CD4-positive, alpha-beta memory T cell (primary cell): ENCODE measurements at regions not wholly inside any gene's neighbourhood (a gene's known extent, or its start where the extent isn't known, plus 50 kb on each side); places are given as distances from the start of the nearest gene placed in this dataset.

Experiments used
- CTCF ChIA-PET: fragments of 350-600 bp; sonication (Branson Sonifier 250); formaldehyde crosslinking; loops from one replicate; lab custom pipeline; 2021; ENCODE audit warnings: inconsistent platforms; ENCODE audit not compliant: partially characterized antibody; lab: Charles Lee
- POLR2A ChIA-PET: fragments of 350-600 bp; sonication (Branson Sonifier 250); formaldehyde crosslinking; loops from one replicate; lab custom pipeline; 2021; ENCODE audit not compliant: partially characterized antibody; lab: Charles Lee
- DNase-seq, 5 donors: peaks; one replicate each; pipeline versions ENCODE4 v3.0.0 to v3.0.0-alpha.2; 2020 to 2022; ENCODE audit warnings: mixed read lengths in 1 of 5
- H3K27ac ChIP-seq: one replicate; pipeline ENCODE4 v1.7.0; 2013; ENCODE audit warnings: low read depth, low read length
- H3K27me3 ChIP-seq: 2 replicates; pipeline ENCODE4 v1.7.0; 2013; ENCODE audit warnings: mild to moderate bottlenecking, low read length, moderate library complexity; ENCODE audit not compliant: insufficient read depth
- H3K36me3 ChIP-seq: 2 replicates; pipeline ENCODE4 v1.7.0; 2013; ENCODE audit warnings: mild to moderate bottlenecking, low read length, moderate library complexity; ENCODE audit not compliant: insufficient read depth
- H3K4me1 ChIP-seq: 2 replicates; pipeline ENCODE4 v1.7.0; 2013; ENCODE audit warnings: mild to moderate bottlenecking, low read length, moderate library complexity; ENCODE audit not compliant: insufficient read depth
- H3K4me3 ChIP-seq, 2 donors: one replicate each; pipeline ENCODE4 v1.7.0; 2013; ENCODE audit warnings: low read length in 2 of 2, mild to moderate bottlenecking in 1 of 2
- H3K9me3 ChIP-seq, 2 donors: one replicate each; pipeline ENCODE4 v1.7.0; 2013; ENCODE audit warnings: low read length in 2 of 2, control low read depth in 1 of 2; ENCODE audit not compliant: control insufficient read depth in 1 of 2
- H3K27ac Mint-ChIP-seq, 7 donors: one replicate each; pipeline ENCODE4 v1.8.0; 2020 to 2021; ENCODE audit warnings: mixed read lengths in 7 of 7, mild to moderate bottlenecking in 6 of 7, inconsistent platforms in 3 of 7, moderate library complexity in 3 of 7
- H3K27me3 Mint-ChIP-seq, 2 donors: one replicate each; pipeline ENCODE4 v1.8.0; 2020 to 2021; ENCODE audit warnings: mixed read lengths in 2 of 2
- H3K36me3 Mint-ChIP-seq, 2 donors: one replicate each; pipeline ENCODE4 v1.8.0; 2020 to 2021; ENCODE audit warnings: mixed read lengths in 2 of 2, inconsistent platforms in 1 of 2, mild to moderate bottlenecking in 1 of 2
- H3K4me1 Mint-ChIP-seq, 4 donors: one replicate each; pipeline ENCODE4 v1.8.0; 2020 to 2021; ENCODE audit warnings: mixed read lengths in 4 of 4, mild to moderate bottlenecking in 1 of 4
- H3K4me3 Mint-ChIP-seq, 8 donors: one replicate each; pipeline ENCODE4 v1.8.0; 2020 to 2021; ENCODE audit warnings: mixed read lengths in 8 of 8, mild to moderate bottlenecking in 7 of 8, moderate library complexity in 6 of 8, inconsistent platforms in 3 of 8
- H3K9me3 Mint-ChIP-seq, 8 donors: one replicate each; pipeline ENCODE4 v1.8.0; 2020 to 2021; ENCODE audit warnings: mixed read lengths in 8 of 8, mild to moderate bottlenecking in 5 of 8, inconsistent platforms in 3 of 8, moderate library complexity in 1 of 8
- intact Hi-C: fragments of 100-400 bp; cut with micrococcal nuclease; formaldehyde crosslinking; loops from one replicate; pipeline ENCODE4 v1.15.1; 2023

DNA sequence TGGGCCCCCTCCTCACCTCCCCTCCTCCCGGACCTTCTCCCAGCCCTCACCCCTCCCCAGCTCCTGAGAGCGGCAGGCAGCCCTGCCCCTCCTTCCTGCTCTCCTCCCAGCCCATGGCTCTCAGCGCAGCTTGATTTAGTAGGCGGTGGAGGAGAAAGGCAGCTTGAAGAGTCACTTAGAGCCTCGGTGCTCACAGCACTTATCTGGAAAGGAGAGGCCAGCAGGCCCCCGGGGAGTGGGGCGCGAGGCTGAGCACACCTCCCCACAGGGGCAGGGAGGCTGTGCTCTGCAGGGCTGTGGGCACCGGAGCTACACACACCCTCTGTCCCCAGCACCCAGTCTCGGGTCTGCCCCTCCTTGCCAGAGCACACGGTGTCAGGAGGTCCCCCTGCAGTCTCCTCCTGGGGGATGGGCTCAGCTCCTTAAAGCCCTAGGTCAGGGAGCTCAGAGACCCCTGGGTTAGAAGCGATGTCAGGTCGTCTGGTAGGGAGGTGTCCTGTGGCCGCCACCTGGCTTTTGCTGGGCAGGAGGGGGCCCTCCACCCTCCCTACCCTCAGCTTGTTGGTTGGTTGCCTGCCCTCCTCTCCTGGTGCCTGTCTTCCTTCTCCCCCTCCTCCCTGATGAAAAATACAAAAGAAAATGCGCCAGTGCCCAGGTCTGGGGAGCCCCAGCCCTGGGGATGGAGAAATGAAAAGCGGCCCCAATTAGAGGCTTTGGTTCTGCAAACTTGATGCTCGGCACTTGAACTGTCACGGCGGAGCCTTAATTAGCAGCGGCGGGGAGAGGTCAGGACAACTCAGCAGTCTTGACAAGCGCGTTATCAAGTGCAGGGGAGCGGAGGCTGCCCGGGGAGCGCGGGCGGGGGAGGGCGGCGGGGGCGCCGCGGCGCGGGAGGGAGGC lies 151.1 kb upstream of the GSE1 start:
- Mint-ChIP-seq H3K27ac (no peak overlapping the region), H3K4me1 (peaks cover 3 to 11% (median 5%) of the 10 kb centered on the region in 4 donors), H3K9me3 (no peaks in the 10 kb centered on the region), H3K36me3 (peaks cover 0 to 3% of the 10 kb centered on the region in 2 donors), H3K27me3 (peaks cover 12 to 22% of the 10 kb centered on the region in 2 donors), H3K4me3 (peak overlapping the region; percentile 64 to 88 (median 76))
- Histone ChIP-seq H3K4me3 (peak overlapping the region in 1 of 2 donors; percentile 30), H3K4me1 (peaks cover 12% of the 10 kb centered on the region), H3K27me3 (peaks cover 17% of the 10 kb centered on the region), H3K9me3 (no peaks in the 10 kb centered on the region), H3K36me3 (no peaks in the 10 kb centered on the region), H3K27ac (no peak overlapping the region)
- intact Hi-C loops = no loop called here
- POLR2A ChIA-PET = interaction anchor here (1.1 kb wide), 1 partner anchor 13 kb away, joined by 4 read pairs; no protein-coding TSS in a partner anchor
- DNase-seq = peak in 1 of 5 donors; percentile 13
- CTCF ChIA-PET = interaction anchor here (1.1 to 2.3 kb wide), 3 partner anchors 9 to 154 kb away, joined by 3 to 7 read pairs (median 5); no protein-coding TSS in a partner anchor

DNA sequence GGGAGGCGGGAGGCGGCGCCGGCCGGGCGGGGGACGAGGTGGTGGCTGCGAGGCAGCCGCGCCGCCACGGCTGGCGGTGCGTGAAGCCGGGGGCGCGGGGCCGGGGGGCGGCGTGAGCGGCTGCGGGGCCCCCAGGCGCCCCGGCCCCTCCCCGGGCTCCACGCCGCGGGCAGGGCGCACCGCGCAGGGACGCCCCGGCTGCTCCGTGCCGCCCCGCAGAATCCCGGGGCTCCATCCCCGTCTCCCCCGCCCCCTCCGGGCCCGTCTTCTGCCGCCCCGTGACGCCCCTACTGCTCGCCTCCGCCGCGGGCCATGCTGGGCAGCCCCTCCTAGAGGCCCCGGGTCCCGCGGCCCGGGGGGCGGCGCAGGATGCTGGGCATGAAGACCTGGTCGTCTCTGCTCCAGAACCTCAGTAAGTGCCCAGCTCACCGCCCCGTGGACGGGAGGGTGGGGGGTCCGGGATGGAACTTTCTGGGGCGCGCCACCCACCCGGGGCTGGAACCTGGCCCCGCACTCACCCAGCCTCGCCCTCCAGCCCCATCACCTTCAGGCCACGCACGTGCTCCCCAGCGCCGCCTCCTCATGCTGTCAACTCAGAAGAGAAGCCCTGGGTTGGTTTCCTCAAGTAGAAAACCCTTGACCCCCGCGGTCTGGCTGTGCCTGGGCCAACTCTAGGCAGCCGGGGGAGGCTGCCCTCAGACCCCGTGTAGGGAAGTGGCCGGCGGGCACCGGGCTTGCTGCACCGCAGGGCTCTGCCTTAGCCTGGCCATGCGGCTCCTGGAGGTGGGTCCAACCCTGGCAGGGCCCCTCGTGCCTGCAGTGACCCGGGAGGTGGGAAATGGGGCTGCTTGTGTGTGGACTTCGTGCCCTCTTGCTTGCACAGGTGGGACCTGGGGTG lies 150.2 kb upstream of the GSE1 start:
- peaks cover 17% of the 10 kb centered on the region for H3K27me3 ChIP-seq
- H3K27ac Mint-ChIP-seq = no peak overlapping the region
- H3K9me3 ChIP-seq = no peaks in the 10 kb centered on the region
- intact Hi-C loops = no loop called here
- peaks cover 12% of the 10 kb centered on the region for H3K4me1 ChIP-seq
- ChIA-PET CTCF (no interaction called here), POLR2A (no interaction called here)
- H3K27me3 Mint-ChIP-seq = peaks cover 15 to 22% of the 10 kb centered on the region in 2 donors
- no peak overlapping the region for H3K4me3 ChIP-seq
- H3K27ac ChIP-seq = no peak overlapping the region
- DNase-seq = no peak
- peaks cover 0 to 3% of the 10 kb centered on the region in 2 donors for H3K36me3 Mint-ChIP-seq
- H3K4me1 Mint-ChIP-seq = peaks cover 3 to 11% (median 5%) of the 10 kb centered on the region in 4 donors
- no peaks in the 10 kb centered on the region for H3K36me3 ChIP-seq
- peak overlapping the region in 2 of 8 donors; percentile 30 to 41 for H3K4me3 Mint-ChIP-seq
- H3K9me3 Mint-ChIP-seq = no peaks in the 10 kb centered on the region

DNA sequence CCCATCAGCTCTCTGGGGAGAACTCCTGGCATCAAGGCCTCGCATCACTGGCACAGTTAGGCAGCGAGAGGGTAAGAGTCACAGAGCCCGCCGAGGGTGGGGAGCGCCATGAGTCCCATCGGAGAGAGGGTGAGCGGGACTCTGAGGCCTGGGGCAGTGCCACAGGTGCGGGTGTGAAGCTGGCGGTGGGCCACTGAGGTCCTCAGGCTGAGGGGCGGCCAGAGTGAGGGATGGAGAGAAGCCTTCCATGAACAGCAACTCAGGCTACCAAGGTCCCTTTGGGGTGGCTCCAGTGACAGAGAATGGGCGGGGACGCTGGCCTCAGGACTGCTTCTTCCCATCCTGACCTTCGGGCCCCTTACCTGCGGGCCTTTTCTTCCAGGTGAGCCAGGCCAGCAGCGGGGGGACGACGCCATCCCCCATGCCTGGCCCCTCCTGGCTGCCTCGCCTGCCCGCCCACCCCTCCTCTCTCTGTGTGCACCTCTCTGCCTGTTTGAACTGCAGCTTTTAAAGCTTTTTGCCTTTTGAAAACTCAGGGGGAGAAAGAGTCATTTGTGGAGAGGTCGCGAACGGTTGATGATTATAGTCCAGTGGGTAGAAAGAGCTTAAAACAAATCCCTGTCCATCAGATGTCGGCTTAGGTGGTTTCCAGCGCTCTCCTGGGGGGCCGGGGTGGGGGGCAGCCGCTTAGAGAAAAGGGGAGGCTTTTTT lies 149.3 kb upstream of the GSE1 start:
- Histone ChIP-seq H3K9me3 (no peaks in the 10 kb centered on the region), H3K4me1 (peaks cover 12% of the 10 kb centered on the region), H3K4me3 (no peak overlapping the region), H3K36me3 (no peaks in the 10 kb centered on the region), H3K27ac (no peak overlapping the region), H3K27me3 (peaks cover 17% of the 10 kb centered on the region)
- Mint-ChIP-seq H3K27ac (no peak overlapping the region), H3K4me3 (peak overlapping the region in 2 of 8 donors; percentile 52 to 57), H3K36me3 (peaks cover 0 to 3% of the 10 kb centered on the region in 2 donors), H3K27me3 (peaks cover 15 to 22% of the 10 kb centered on the region in 2 donors), H3K4me1 (peaks cover 3 to 11% (median 5%) of the 10 kb centered on the region in 4 donors), H3K9me3 (no peaks in the 10 kb centered on the region)
- intact Hi-C loops = no loop called here
- DNase-seq = no peak
- CTCF ChIA-PET = interaction anchor here (0.7 kb wide), 1 partner anchor 145 kb away, joined by 3 read pairs; no protein-coding TSS in a partner anchor
- POLR2A ChIA-PET = no interaction called here

- H3K4me1 ChIP-seq = peaks cover 12% of the 10 kb centered on the region
- H3K27ac Mint-ChIP-seq = no peak overlapping the region
Observed at GRCh38 chr16:85464383-85465305, 148.5 kb upstream of the GSE1 start.

DNA sequence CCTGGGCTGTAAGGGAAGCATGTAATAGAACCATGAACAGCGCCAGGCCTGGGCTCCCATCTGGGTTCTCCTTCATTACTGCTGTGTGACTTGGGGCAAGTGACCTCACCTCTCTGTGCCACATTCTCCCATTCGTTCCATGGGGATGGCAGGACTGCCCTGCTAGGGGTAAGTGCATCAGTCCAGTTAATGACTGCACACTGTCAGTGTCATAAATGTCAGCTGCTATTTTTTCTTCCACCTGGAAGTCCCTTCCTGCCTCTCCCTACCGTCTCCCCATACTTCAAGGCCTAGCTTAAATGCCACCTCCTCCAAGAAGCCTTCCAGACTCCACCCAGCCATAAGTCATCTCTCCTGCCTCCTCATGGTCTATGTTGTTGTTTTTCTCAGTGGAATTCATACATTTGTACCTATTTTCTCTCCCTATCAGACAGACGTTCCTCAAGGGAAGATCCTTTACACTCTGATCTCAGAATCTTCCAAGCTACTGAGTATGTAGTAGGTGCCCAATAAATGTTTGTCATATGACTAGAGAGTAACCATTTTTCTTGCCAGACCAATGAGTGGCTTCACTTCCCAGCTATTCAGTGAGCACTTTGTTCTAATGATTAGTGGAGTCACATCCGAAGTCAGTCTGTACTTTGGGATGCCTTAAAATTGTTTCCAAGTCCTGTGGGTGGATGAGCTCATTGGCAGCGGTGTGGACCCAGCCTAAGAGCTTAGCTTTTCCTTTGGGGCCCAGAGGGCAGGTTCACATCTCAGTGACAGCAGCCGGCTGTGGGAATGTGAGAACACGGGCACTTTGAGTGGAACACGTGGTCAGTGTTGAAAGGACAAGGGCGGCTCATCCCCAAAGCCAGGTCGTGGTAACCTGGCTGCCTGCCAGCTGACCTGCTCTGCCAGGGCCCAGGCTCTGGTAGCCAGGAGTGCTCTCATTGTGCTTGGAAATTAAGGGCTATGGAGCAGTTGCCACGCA lies 147.5 kb upstream of the GSE1 start:
- ChIA-PET CTCF (no interaction called here), POLR2A (no interaction called here)
- Histone ChIP-seq H3K27me3 (peaks cover 17% of the 10 kb centered on the region), H3K4me1 (peaks cover 12% of the 10 kb centered on the region), H3K27ac (no peak overlapping the region), H3K4me3 (no peak overlapping the region), H3K36me3 (no peaks in the 10 kb centered on the region), H3K9me3 (no peaks in the 10 kb centered on the region)
- peaks cover 3 to 8% (median 5%) of the 10 kb centered on the region in 4 donors for H3K4me1 Mint-ChIP-seq
- intact Hi-C loops = no loop called here
- no peaks in the 10 kb centered on the region for H3K9me3 Mint-ChIP-seq
- peaks cover 0 to 3% of the 10 kb centered on the region in 2 donors for H3K36me3 Mint-ChIP-seq
- H3K27me3 Mint-ChIP-seq = peaks cover 15 to 17% of the 10 kb centered on the region in 2 donors
- H3K4me3 Mint-ChIP-seq = peak overlapping the region in 3 of 8 donors; percentile 10 to 22 (median 14)
- H3K27ac Mint-ChIP-seq = peak overlapping the region in 1 of 7 donors; percentile 52
- DNase-seq = no peak

More at GRCh38 chr16:85464383-85465305, 148.5 kb upstream of the GSE1 start:
- Mint-ChIP-seq H3K9me3 (no peaks in the 10 kb centered on the region), H3K27me3 (peaks cover 15 to 22% of the 10 kb centered on the region in 2 donors), H3K4me3 (peak overlapping the region in 1 of 8 donors; percentile 52), H3K36me3 (peaks cover 0 to 3% of the 10 kb centered on the region in 2 donors), H3K4me1 (peaks cover 3 to 11% (median 5%) of the 10 kb centered on the region in 4 donors)
- POLR2A ChIA-PET = no interaction called here
- Histone ChIP-seq H3K9me3 (no peaks in the 10 kb centered on the region), H3K36me3 (no peaks in the 10 kb centered on the region), H3K27ac (no peak overlapping the region), H3K27me3 (peaks cover 17% of the 10 kb centered on the region), H3K4me3 (no peak overlapping the region)
- DNase-seq = no peak
- intact Hi-C loops = no loop called here
- CTCF ChIA-PET = interaction anchor here (0.7 kb wide), 1 partner anchor 145 kb away, joined by 3 read pairs; no protein-coding TSS in a partner anchor
